Activated CD4-positive, alpha-beta T cell treated with anti-CD3 and anti-CD28 coated beads, Interleukin-2, amount 10 ng/mL, durations not matched to agents 7 days and 5 days (primary cell): ENCODE measurements at regions not wholly inside any gene's neighbourhood (a gene's known extent, or its start where the extent isn't known, plus 50 kb on each side); places are given as distances from the start of the nearest gene placed in this dataset.

Experiments
- CTCF ChIA-PET: fragments of 350-600 bp; sonication (Branson Sonifier 250); formaldehyde crosslinking; loops from one replicate; lab custom pipeline; 2021; ENCODE audit warnings: antibody characterized with exemption; lab: Charles Lee
- POLR2A ChIA-PET: fragments of 350-600 bp; sonication (Branson Sonifier 250); formaldehyde crosslinking; loops from one replicate; lab custom pipeline; 2021; ENCODE audit warnings: antibody characterized with exemption; lab: Charles Lee
- DNase-seq: peaks from one replicate; pipeline ENCODE4 v3.0.0-alpha.2; 2020
- H3K27ac Mint-ChIP-seq: one replicate; pipeline ENCODE4 v1.8.0; 2021; ENCODE audit warnings: mild to moderate bottlenecking, moderate library complexity, mixed read lengths
- H3K27me3 Mint-ChIP-seq: one replicate; pipeline ENCODE4 v1.8.0; 2021; ENCODE audit warnings: mixed read lengths
- H3K36me3 Mint-ChIP-seq: one replicate; pipeline ENCODE4 v1.8.0; 2021; ENCODE audit warnings: low read depth, mixed read lengths
- H3K4me1 Mint-ChIP-seq: one replicate; pipeline ENCODE4 v1.8.0; 2021; ENCODE audit warnings: mixed read lengths
- H3K4me3 Mint-ChIP-seq: one replicate; pipeline ENCODE4 v1.8.0; 2021; ENCODE audit warnings: mild to moderate bottlenecking, moderate library complexity, mixed read lengths
- H3K9me3 Mint-ChIP-seq: one replicate; pipeline ENCODE4 v1.8.0; 2021; ENCODE audit warnings: mixed read lengths

DNA sequence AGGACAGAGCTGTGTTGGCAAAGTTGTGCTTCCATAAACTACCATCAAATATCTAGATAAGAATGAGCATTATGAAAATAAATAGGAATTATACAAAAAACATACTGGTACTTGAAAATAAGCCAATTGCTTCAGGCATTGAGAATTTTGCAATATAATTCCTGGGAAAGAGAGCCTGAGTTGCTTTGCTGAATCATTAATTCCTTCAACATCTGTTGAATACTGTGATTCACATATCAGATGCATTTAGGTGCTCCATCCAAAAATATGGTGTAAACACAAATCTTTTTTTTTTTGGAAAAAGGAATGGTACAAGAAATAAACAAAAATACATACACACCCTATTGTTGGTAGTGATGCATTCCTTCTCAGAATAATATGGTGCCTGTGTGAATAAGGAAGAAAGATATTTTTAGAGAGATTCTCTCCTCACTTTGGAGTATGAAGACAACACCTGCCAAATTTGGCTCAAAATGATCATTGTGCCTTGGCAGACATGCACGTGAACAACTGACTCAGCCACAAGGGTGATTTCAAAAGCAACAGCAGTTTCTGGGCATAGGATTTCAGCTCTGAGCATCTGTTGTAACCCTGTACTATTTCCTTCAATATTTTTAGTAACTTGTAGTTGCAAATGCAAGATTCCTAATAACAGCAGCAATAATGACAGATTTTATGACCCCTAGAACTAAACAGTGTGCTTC lies 96.7 kb downstream of the CAVIN4 start:
- ChIA-PET CTCF (no interaction called here), POLR2A (no interaction called here)
- H3K4me3 Mint-ChIP-seq: no peak overlapping the region
- no peaks in the 10 kb centered on the region for H3K9me3 Mint-ChIP-seq
- H3K4me1 Mint-ChIP-seq: no peaks in the 10 kb centered on the region
- peaks cover 6% of the 10 kb centered on the region for H3K27me3 Mint-ChIP-seq
- no peaks in the 10 kb centered on the region for H3K36me3 Mint-ChIP-seq
- no peak overlapping the region for H3K27ac Mint-ChIP-seq
- DNase-seq: no peak

DNA sequence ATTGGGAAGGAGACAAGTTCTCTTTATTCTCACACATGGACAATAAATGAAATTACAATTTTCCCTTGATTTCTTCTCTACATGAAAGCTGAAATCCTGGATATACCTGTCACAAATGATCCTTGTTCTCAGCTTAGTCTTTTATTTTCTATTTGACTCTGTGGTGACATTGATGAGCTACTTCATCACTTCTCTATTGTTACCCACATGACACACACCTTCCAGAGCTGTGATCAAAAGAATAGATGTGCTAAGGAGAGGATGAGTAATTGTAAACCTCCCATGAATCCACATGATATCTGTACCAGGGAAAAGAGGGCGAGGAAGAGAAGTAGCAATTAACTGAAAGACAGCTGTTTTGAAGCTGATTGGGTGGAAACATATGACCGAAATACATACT lies 102.0 kb downstream of the CAVIN4 start:
- no peak overlapping the region for H3K4me3 Mint-ChIP-seq
- CTCF ChIA-PET: interaction anchor here (0.6 kb wide), 1 partner anchor 213 kb away, joined by 4 read pairs; no protein-coding TSS in a partner anchor
- no peak for DNase-seq

DNA sequence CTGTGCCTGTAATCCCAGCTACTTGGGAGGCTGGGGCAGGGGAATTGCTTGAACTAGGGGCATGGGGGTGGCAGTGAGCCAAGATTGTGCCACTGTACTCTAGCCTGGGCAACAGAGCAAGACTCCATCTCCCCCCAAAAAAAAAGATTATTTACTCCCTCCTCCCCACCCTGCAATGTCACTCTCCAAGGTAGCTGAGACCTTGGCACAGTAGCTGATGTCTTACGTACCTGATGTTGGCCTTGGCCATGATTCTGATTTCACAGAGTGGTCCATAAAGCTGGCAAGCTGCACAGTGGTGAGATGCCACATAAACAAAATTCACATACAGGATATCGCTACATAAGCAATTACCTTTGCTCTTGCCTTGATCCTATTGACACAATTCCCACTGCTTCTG lies 108.5 kb downstream of the CAVIN4 start:
- Mint-ChIP-seq H3K27ac (no peak overlapping the region), H3K4me1 (peaks cover 9% of the 10 kb centered on the region), H3K9me3 (no peaks in the 10 kb centered on the region), H3K27me3 (peaks cover 10% of the 10 kb centered on the region), H3K36me3 (no peaks in the 10 kb centered on the region), H3K4me3 (no peak overlapping the region)
- CTCF ChIA-PET: no interaction called here
- no peak for DNase-seq
- POLR2A ChIA-PET: no interaction called here

More for the DNA sequence above, 102.0 kb downstream of the CAVIN4 start:
- no peaks in the 10 kb centered on the region for H3K36me3 Mint-ChIP-seq
- H3K4me1 Mint-ChIP-seq: no peaks in the 10 kb centered on the region
- no peak overlapping the region for H3K27ac Mint-ChIP-seq
- POLR2A ChIA-PET: no interaction called here
- no peaks in the 10 kb centered on the region for H3K9me3 Mint-ChIP-seq
- H3K27me3 Mint-ChIP-seq: peaks cover 6% of the 10 kb centered on the region

DNA sequence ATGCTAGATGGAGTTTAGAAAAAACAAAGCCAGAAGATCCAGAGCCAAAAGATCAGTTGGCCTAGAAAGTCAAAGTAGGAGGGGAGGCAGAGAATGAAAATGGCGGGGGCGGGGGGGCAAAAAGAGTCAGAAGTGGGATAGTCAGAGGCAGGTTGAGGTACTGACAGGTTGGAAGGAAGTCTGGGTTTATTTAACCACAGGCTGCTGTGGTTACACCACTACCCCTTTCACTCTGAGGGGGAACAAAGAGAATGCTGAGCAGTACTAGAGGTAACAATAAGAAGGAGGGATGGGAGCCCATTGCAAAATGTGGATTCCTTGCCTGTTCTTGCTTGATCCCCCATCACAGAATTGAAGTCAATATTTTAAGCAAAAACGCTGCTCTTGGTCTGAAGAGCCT lies 111.8 kb downstream of the CAVIN4 start:
- no peak overlapping the region for H3K27ac Mint-ChIP-seq
- POLR2A ChIA-PET: no interaction called here
- H3K4me3 Mint-ChIP-seq: no peak overlapping the region
- CTCF ChIA-PET: no interaction called here
- peaks cover 9% of the 10 kb centered on the region for H3K4me1 Mint-ChIP-seq
- H3K36me3 Mint-ChIP-seq: no peaks in the 10 kb centered on the region
- H3K27me3 Mint-ChIP-seq: peaks cover 4% of the 10 kb centered on the region
- DNase-seq: no peak
- no peaks in the 10 kb centered on the region for H3K9me3 Mint-ChIP-seq

DNA sequence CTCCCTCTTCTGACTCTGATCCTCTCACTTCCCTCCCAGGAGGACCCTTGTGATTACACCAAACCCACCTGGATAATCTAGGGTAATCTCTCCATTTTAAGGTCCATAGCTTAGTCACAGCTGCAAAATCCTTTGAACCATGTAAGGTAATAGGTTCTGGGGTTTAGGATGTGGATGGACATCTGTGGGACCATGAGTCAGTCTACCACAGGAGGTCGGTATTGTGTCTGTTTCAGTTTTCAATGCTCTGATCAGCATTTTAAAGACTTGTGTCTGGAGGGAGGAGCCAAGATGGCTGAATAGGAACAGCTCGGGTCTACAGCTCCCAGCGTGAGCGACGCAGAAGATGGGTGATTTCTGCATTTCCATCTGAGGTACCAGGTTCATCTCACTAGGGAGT lies 112.6 kb downstream of the CAVIN4 start:
- no peak for DNase-seq
- Mint-ChIP-seq H3K27ac (no peak overlapping the region), H3K4me3 (no peak overlapping the region), H3K4me1 (peaks cover 9% of the 10 kb centered on the region), H3K27me3 (peaks cover 3% of the 10 kb centered on the region), H3K9me3 (no peaks in the 10 kb centered on the region), H3K36me3 (no peaks in the 10 kb centered on the region)
- ChIA-PET CTCF (no interaction called here), POLR2A (no interaction called here)

DNA sequence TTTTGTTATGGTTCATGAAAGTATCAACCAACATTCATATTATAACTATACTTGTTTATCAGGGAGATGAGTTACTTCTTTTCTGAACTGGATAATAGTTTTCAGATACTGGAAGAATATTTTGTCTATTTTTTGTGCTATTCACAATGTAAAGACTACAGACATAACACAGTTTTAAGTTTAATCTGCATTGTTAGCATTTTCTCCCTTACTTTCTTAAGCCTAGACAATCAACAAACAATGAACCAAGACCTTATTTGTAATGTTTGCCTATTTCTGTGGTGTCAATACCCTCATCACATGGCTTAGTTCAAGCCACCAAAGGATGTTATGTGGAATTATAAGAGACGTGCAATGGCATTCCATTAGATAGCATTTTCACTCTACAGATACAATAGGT lies 119.5 kb downstream of the CAVIN4 start:
- CTCF ChIA-PET: no interaction called here

DNA sequence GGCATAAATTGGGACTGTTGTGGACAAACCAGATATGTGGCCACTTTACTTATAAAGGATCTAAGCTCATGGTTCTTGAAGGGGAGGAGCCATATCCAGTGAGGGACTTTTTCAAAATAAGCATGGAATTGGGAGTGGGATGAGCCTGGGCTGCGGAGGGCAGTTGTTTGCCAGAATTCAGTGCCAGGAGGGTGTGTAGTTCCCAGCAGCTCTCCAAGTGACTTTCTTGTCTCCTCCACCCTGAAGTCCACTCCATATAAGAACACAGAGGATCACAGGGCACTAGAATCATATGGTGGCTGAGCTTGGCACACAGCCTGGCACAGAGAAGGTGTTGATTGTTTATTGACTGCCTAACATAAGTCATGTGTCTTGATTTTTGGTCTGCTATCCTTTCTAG lies 121.1 kb downstream of the CAVIN4 start:
- no peak overlapping the region for H3K4me3 Mint-ChIP-seq
- no peak overlapping the region for H3K27ac Mint-ChIP-seq
- H3K36me3 Mint-ChIP-seq: no peaks in the 10 kb centered on the region
- no peak for DNase-seq
- ChIA-PET CTCF (no interaction called here), POLR2A (no interaction called here)
- H3K4me1 Mint-ChIP-seq: no peaks in the 10 kb centered on the region
- H3K27me3 Mint-ChIP-seq: no peaks in the 10 kb centered on the region
- no peaks in the 10 kb centered on the region for H3K9me3 Mint-ChIP-seq

More for the DNA sequence above, 119.5 kb downstream of the CAVIN4 start:
- no peak for DNase-seq
- Mint-ChIP-seq H3K36me3 (no peaks in the 10 kb centered on the region), H3K27ac (no peak overlapping the region), H3K9me3 (no peaks in the 10 kb centered on the region), H3K4me3 (no peak overlapping the region), H3K4me1 (no peaks in the 10 kb centered on the region), H3K27me3 (no peaks in the 10 kb centered on the region)
- POLR2A ChIA-PET: no interaction called here

DNA sequence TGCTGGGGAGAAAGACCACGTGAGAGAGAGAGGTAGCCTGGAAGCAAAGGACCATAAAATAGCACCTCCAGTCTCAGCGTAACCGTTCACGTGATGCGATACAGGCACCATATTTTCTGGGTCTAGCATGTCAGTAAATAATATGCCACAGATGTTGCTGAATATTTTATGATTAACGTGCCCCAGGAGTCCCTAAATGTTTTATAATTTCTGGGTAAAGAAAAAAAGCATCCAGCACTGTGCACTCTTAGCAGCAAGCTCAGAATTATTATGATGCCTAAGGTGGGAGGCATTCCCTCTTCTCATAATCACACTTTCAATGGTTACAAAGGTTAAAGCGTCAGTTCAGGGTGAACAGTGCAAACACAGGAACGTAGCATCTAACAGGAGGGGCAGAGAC lies 121.8 kb downstream of the CAVIN4 start:
- Mint-ChIP-seq H3K27ac (no peak overlapping the region), H3K4me1 (no peaks in the 10 kb centered on the region), H3K9me3 (no peaks in the 10 kb centered on the region), H3K4me3 (no peak overlapping the region), H3K36me3 (no peaks in the 10 kb centered on the region), H3K27me3 (no peaks in the 10 kb centered on the region)
- POLR2A ChIA-PET: no interaction called here
- CTCF ChIA-PET: interaction anchor here (0.6 kb wide), 1 partner anchor 402 kb away, joined by 4 read pairs; no protein-coding TSS in a partner anchor
- DNase-seq: no peak

DNA sequence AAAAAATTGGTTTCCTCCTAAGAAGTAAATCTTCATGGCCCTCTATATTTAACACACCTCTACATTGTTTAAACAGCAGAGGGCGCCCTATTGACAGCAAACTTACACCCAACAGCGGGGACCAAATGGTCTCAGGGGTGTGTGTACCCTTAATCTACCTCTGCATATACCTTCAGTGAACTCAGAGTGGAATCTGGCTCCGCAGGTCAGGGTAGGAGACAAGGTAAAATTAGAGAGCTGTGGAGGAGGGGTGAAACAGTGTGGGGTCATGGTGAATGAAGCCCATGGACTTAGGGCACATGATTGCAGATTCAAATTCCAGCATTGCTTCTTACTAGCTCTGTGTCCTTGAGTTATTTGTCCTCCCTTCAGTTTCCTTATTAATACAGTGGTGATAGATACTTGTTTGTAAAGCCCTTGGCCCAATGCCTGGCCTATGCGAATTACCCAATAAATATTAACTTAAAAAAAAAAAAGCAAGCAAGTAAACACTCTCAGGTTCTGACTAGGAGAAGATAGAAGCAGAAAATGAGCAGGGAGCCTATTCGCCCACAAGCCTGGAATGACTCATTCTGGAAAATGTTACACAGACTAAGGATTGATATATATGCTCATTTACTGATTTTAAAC lies 122.9 kb downstream of the CAVIN4 start:
- no peaks in the 10 kb centered on the region for H3K36me3 Mint-ChIP-seq
- ChIA-PET POLR2A (no interaction called here), CTCF (interaction anchor here (1.3 kb wide), 1 partner anchor 36 kb away, joined by 4 read pairs; no protein-coding TSS in a partner anchor)
- H3K9me3 Mint-ChIP-seq: no peaks in the 10 kb centered on the region
- no peaks in the 10 kb centered on the region for H3K4me1 Mint-ChIP-seq
- no peak overlapping the region for H3K27ac Mint-ChIP-seq
- DNase-seq: peak; percentile 22
- H3K4me3 Mint-ChIP-seq: no peak overlapping the region
- no peaks in the 10 kb centered on the region for H3K27me3 Mint-ChIP-seq

DNA sequence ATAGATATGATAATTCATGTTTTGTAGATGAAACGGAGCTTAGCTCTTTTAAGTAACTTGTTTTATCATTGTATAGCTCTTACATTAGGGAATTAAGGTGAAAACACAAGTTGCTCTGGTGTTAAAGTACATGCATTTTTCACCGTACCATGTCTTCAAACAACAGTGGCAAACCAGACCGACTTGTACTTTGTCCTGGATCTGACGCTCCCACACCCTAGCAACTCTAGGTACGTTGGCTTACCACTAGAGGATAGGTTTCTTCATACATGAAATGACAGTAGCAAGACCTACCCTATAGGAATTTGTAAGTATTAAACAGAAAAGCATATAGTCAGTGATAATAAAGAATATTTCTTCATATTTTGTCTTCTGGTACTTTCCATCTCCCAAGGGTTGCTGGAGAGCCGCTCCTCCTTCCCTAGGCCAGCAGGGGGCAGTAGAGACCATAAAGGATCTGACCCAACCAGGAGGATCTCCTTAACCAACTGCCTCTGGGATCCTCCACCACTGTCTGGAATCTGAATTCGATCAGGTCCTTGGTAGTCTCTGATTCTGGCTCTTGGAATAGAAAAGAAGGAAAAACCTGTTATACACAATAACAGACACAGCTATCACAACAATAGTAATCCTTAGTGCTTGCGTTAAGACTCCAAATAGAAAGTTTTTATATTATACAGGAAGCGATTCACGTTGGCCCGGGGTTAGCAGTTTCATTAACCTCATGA lies 136.7 kb downstream of the CAVIN4 start:
- CTCF ChIA-PET: interaction anchor here (0.7 kb wide), 1 partner anchor 23 kb away, joined by 3 read pairs; no protein-coding TSS in a partner anchor
- peaks cover 2% of the 10 kb centered on the region for H3K27me3 Mint-ChIP-seq
- no peak overlapping the region for H3K4me3 Mint-ChIP-seq
- H3K27ac Mint-ChIP-seq: no peak overlapping the region
- peaks cover 5% of the 10 kb centered on the region for H3K9me3 Mint-ChIP-seq
- no peaks in the 10 kb centered on the region for H3K4me1 Mint-ChIP-seq
- peak; percentile 62 for DNase-seq
- POLR2A ChIA-PET: no interaction called here
- H3K36me3 Mint-ChIP-seq: no peaks in the 10 kb centered on the region

DNA sequence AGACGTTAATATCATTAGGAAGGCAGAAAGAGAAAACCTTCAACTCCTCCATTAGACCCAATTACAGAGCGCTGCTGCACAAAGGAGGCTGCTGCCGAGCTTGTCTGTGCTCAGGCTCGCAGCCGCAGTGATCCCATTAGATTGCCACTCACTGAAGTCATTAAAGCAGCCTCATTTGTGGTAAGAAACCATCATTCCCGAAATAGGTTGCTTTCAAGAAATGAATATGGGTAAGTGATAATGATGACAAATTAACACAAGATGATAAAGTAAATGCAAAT lies 137.2 kb downstream of the CAVIN4 start:
- Mint-ChIP-seq H3K9me3 (peaks cover 5% of the 10 kb centered on the region), H3K4me1 (no peaks in the 10 kb centered on the region)

DNA sequence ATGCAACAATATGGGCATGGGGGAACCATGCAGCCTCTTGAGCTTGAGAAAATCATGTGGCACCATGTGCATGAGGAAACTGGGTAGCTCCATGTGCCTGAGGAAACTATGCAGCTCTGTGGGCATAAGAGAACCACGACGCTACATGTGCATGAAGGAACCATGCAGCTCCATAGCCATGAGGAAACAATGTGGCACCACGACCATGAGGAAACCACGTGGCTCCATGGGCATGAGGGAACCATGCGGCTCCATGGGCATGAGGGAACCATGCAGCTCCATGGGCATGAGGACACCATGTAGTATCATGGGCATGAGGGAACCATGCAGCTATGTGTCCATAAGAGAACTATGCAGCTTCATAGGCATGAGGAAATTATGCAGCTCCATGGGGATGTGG lies 140.8 kb downstream of the CAVIN4 start:
- H3K27me3 Mint-ChIP-seq: no peaks in the 10 kb centered on the region
- H3K9me3 Mint-ChIP-seq: no peaks in the 10 kb centered on the region
- no peaks in the 10 kb centered on the region for H3K4me1 Mint-ChIP-seq
- DNase-seq: no peak
- no peaks in the 10 kb centered on the region for H3K36me3 Mint-ChIP-seq
- ChIA-PET CTCF (no interaction called here), POLR2A (no interaction called here)
- H3K27ac Mint-ChIP-seq: no peak overlapping the region
- H3K4me3 Mint-ChIP-seq: no peak overlapping the region

More for the DNA sequence above, 137.2 kb downstream of the CAVIN4 start:
- Mint-ChIP-seq H3K36me3 (no peaks in the 10 kb centered on the region), H3K4me3 (no peak overlapping the region), H3K27me3 (peaks cover 2% of the 10 kb centered on the region), H3K27ac (no peak overlapping the region)
- no peak for DNase-seq
- CTCF ChIA-PET: interaction anchor here (0.7 kb wide), 1 partner anchor 22 kb away, joined by 3 read pairs; no protein-coding TSS in a partner anchor
- POLR2A ChIA-PET: no interaction called here

DNA sequence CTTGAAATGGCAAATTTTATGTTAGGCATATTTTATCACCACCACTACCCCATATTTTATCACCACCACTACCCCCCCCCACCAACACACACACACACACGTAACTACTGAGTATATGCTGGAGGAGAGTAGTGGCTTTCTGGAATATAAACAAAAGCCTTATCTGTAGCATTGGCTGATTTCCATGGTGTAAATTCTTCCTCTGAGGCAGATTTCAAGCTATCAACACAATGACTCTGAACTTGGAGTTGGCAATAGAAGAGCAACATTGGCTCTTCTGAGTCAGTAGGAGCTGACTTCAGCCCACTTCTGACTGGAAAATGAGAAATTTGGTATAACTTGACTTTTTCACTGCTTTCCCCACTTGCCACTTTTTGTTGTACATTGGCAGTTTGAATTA lies 143.0 kb downstream of the CAVIN4 start:
- no peaks in the 10 kb centered on the region for H3K4me1 Mint-ChIP-seq
- ChIA-PET CTCF (no interaction called here), POLR2A (no interaction called here)
- DNase-seq: no peak
- H3K9me3 Mint-ChIP-seq: no peaks in the 10 kb centered on the region
- H3K27ac Mint-ChIP-seq: no peak overlapping the region
- no peaks in the 10 kb centered on the region for H3K36me3 Mint-ChIP-seq
- H3K27me3 Mint-ChIP-seq: no peaks in the 10 kb centered on the region
- no peak overlapping the region for H3K4me3 Mint-ChIP-seq
